Pancreas (tissue), 10 donors: ENCODE measurements at regions not wholly inside any gene's neighbourhood (a gene's known extent, or its start where the extent isn't known, plus 50 kb on each side); places are given as distances from the start of the nearest gene placed in this dataset.

Experiments used
- ATAC-seq, 4 donors: fragments of 200-7000 bp; cut with Tn5 transposase; one replicate each; pipeline versions ENCODE4 v1.8.0 to v1.9.1; 2020; ENCODE audit warnings: mild to moderate bottlenecking in 4 of 4, moderate library complexity in 4 of 4
- DNase-seq, 6 donors: peaks; one replicate each; pipeline ENCODE4 v3.0.0-alpha.2; 2020
- FAIRE-seq: peaks from 2 replicates; lab custom pipeline; 2012; peaks lifted over from hg19 to GRCh38; lab: Jason Lieb, UNC
- H3K27ac ChIP-seq, 4 donors: fragments of 200-600 bp; sonication (generic); 1 replicate in 3 of 4; 2 replicates in 1 of 4; pipeline versions ENCODE4 v1.5.0 to v1.8.0; 2020
- H3K27me3 ChIP-seq, 4 donors: fragments of 200-600 bp; one replicate each; pipeline ENCODE4 v1.8.0; 2021
- H3K36me3 ChIP-seq, 3 donors: fragments of 200-600 bp; sonication (generic) in 1 of 3; one replicate each; pipeline versions ENCODE4 v1.5.0 to v1.8.0; 2020 to 2021
- H3K4me1 ChIP-seq, 3 donors: fragments of 200-600 bp; one replicate each; pipeline ENCODE4 v1.8.0; 2021
- H3K4me3 ChIP-seq, 4 donors: fragments of 200-600 bp; sonication (generic) in 2 of 4; one replicate each; pipeline versions ENCODE4 v1.5.0 to v1.8.0; 2020 to 2021
- H3K9me3 ChIP-seq, 4 donors: fragments of 200-600 bp; one replicate each; pipeline ENCODE4 v1.8.0; 2021
- WGBS, 2 donors: extraction: QIAGEN DNeasy Blood & Tissue Kit; methylation state at CpG; one replicate each; pipeline ENCODE4 v1.1.7; 2013; 5-methylcytosine and 5-hydroxymethylcytosine counted together
- intact Hi-C, 3 donors: fragments of 100-400 bp; cut with DNase I; formaldehyde crosslinking; loops; one replicate each; pipeline versions ENCODE4 v1.11.1 to v1.14.2; 2022
- TF ChIP-seq, protein P1 (sequence below), 4 donors: fragments of 200-600 bp; sonication (generic) in 3 of 4; IDR thresholded peaks; one replicate each; pipeline versions ENCODE4 v1.5.0 to v1.8.0; 2021; ENCODE audit warnings: antibody characterized with exemption in 4 of 4
- donor health status: healthy with polysubstance abuse.
- donor health status: DM: no; HTN: no; CAD: no; lungs with moderate emphysema.
- donor health status: DM: no; HTN: no; CAD: no.
- donor health status: control.
- donor health status: control.
- donor health status: Bipolar disorder and iron deficiency.
- donor health status: DM: yes; HTN: yes; CAD: no.
- donor health status: DM: no; HTN: no; CAD: no.
- donor health status: DM: no; HTN: no; CAD: no.
- donor health status: DM: yes; HTN: yes; CAD: no.

DNA sequence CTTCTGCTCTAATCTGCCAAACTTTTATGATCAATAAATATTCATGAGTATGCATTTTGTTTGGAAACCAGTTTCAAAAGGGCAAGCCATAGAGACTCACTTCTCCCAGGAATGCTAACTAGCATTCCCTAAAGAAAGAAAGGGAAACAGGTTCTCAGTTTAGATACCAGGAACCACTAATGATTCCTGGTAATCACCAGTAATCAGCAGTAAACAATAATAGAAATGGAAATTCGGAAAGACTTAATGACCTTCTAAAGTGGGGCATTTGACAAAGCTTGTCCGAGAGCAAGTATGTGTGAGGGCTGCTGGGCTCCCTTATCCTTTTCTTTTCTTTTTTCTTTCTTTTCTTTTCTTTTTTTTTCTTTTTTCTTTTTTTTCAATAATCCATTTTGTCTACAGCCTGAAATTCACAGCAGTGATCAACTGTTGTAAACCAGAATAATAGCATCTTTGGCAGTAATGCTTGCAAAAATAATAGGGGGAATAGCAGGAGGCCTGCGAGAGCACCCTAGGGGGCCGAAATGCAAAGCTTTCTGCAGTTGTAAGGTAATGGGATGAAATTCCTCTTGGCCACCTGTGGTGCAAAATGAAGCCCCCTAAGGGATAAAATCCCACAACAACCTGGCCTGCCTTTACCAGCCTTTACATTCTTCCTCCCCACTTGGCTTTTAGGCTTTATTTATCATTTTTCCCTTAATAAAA is 253.2 kb downstream of the ZPLD1 start:
- TF ChIP-seq, protein P1, sequence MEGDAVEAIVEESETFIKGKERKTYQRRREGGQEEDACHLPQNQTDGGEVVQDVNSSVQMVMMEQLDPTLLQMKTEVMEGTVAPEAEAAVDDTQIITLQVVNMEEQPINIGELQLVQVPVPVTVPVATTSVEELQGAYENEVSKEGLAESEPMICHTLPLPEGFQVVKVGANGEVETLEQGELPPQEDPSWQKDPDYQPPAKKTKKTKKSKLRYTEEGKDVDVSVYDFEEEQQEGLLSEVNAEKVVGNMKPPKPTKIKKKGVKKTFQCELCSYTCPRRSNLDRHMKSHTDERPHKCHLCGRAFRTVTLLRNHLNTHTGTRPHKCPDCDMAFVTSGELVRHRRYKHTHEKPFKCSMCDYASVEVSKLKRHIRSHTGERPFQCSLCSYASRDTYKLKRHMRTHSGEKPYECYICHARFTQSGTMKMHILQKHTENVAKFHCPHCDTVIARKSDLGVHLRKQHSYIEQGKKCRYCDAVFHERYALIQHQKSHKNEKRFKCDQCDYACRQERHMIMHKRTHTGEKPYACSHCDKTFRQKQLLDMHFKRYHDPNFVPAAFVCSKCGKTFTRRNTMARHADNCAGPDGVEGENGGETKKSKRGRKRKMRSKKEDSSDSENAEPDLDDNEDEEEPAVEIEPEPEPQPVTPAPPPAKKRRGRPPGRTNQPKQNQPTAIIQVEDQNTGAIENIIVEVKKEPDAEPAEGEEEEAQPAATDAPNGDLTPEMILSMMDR (IDR thresholded peaks at IDR 0.05): no peak
- H3K27ac ChIP-seq: no peak overlapping the region
- no peaks in the 10 kb centered on the region for H3K36me3 ChIP-seq
- WGBS, 2 donors: 61 to 70% methylated on average over 4 of the region's 4 CpGs
- no peak overlapping the region for H3K4me3 ChIP-seq
- DNase-seq (no peak), FAIRE-seq (no peak), ATAC-seq (no peak)
- no peaks in the 10 kb centered on the region for H3K4me1 ChIP-seq
- intact Hi-C loops: no loop called here
- no peaks in the 10 kb centered on the region for H3K27me3 ChIP-seq
- no peaks in the 10 kb centered on the region for H3K9me3 ChIP-seq

DNA sequence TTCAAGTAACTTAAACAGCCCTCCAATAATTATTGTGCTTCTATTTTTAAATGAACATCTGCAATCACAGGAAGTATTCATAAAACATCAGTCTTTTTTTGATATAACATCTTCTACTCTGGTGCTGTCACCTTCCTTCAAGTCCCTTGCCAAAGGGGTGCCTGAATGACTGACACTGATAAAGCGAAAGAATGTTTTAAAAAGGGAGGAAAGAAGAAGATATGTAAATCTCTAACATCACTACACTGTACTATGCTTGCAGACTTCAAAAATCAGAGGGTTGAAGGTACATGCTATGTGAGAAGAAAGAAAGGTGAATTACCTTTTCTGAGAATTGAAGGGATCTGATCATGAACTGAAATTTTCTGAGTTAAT is 253.7 kb downstream of the ZPLD1 start:
- H3K4me3 ChIP-seq: no peak overlapping the region
- no peaks in the 10 kb centered on the region for H3K27me3 ChIP-seq
- no peaks in the 10 kb centered on the region for H3K4me1 ChIP-seq
- FAIRE-seq (no peak), DNase-seq (no peak), ATAC-seq (no peak)
- TF ChIP-seq, protein P1 (IDR thresholded peaks at IDR 0.05): no peak
- intact Hi-C loops: no loop called here
- no peak overlapping the region for H3K27ac ChIP-seq
- no peaks in the 10 kb centered on the region for H3K36me3 ChIP-seq
- WGBS, 2 donors: 77 to 90% methylated on average over 1 of the region's 1 CpG
- no peaks in the 10 kb centered on the region for H3K9me3 ChIP-seq

GRCh38 chr3:102691507-102691906 is 256.7 kb downstream of the ZPLD1 start:
- FAIRE-seq: no peak
- ATAC-seq: no peak
- no peaks in the 10 kb centered on the region for H3K9me3 ChIP-seq
- intact Hi-C loops: no loop called here
- no peak overlapping the region for H3K4me3 ChIP-seq
- WGBS, 2 donors: 63 to 74% methylated on average over 2 of the region's 2 CpGs
- TF ChIP-seq, protein P1 (IDR thresholded peaks at IDR 0.05): no peak
- no peaks in the 10 kb centered on the region for H3K27me3 ChIP-seq
- no peak for DNase-seq
- H3K4me1 ChIP-seq: no peaks in the 10 kb centered on the region
- no peaks in the 10 kb centered on the region for H3K36me3 ChIP-seq
- H3K27ac ChIP-seq: no peak overlapping the region

DNA sequence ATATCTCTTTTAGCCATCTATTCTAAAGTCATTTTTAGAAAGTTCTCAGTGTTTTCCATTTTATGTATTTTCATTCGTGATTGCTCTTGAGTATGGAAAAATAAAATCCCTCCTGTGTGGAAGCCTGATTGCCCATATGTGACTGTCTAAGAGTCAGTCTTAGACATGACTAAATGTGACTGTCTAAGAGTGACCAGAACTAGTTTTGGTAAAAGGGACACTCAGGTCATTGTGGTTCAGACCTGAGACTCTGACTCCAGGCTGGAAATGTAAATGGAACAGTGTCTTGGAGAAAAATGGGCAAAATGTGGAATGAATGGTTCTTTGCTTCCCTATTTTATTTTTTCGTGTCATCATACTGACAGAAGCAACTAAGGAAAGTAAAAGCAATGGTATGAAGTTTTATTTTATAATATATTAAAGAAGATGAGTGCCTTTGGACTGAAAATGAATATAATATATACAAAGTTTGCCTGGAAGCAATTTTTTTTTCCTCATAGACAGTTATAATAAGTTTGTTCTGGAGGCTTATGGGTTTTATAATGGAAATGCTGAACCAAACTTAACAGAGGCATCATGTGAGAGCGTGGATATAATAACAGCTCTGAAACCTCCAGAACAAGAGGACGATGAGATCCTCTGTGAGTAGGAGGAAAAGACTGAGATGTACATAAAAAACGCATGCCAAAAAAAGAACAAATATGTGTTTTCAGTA is 264.4 kb downstream of the ZPLD1 start:
- FAIRE-seq: no peak
- TF ChIP-seq, protein P1 (IDR thresholded peaks at IDR 0.05): no peak

GRCh38 chr3:102699819-102700140 is 265.0 kb downstream of the ZPLD1 start:
- WGBS, 2 donors: 73 to 76% methylated on average over 1 of the region's 1 CpG
- no peaks in the 10 kb centered on the region for H3K9me3 ChIP-seq
- DNase-seq (no peak), ATAC-seq (no peak), FAIRE-seq (no peak)
- no peaks in the 10 kb centered on the region for H3K36me3 ChIP-seq
- TF ChIP-seq, protein P1 (IDR thresholded peaks at IDR 0.05): no peak
- intact Hi-C loops: no loop called here
- no peak overlapping the region for H3K27ac ChIP-seq
- H3K4me1 ChIP-seq: no peaks in the 10 kb centered on the region
- H3K4me3 ChIP-seq: no peak overlapping the region
- no peaks in the 10 kb centered on the region for H3K27me3 ChIP-seq

More for the DNA sequence above, 264.4 kb downstream of the ZPLD1 start:
- H3K36me3 ChIP-seq: no peaks in the 10 kb centered on the region
- intact Hi-C loops: no loop called here
- H3K27me3 ChIP-seq: no peaks in the 10 kb centered on the region
- no peaks in the 10 kb centered on the region for H3K4me1 ChIP-seq
- DNase-seq (no peak), ATAC-seq (no peak)
- no peaks in the 10 kb centered on the region for H3K9me3 ChIP-seq
- WGBS, 2 donors: 58% methylated on average over 5 of the region's 5 CpGs
- no peak overlapping the region for H3K4me3 ChIP-seq
- H3K27ac ChIP-seq: no peak overlapping the region
